Upper lobe of right lung (tissue), 1 donor: ENCODE measurements at regions not wholly inside any gene's neighbourhood (a gene's known extent, or its start where the extent isn't known, plus 50 kb on each side); places are given as distances from the start of the nearest gene placed in this dataset.

ENCODE experiments used
- ATAC-seq: fragments of 200-7000 bp; cut with Tn5 transposase; one replicate; pipeline ENCODE4 v1.9.1; 2020; ENCODE audit warnings: mild to moderate bottlenecking, moderate library complexity
- DNase-seq: peaks from one replicate; pipeline ENCODE4 v3.0.0-alpha.2; 2020
- H3K27ac ChIP-seq: fragments of 200-600 bp; one replicate; pipeline ENCODE4 v1.8.0; 2022
- H3K27me3 ChIP-seq: fragments of 200-600 bp; one replicate; pipeline ENCODE4 v1.8.0; 2022; ENCODE audit warnings: mild to moderate bottlenecking
- H3K36me3 ChIP-seq: fragments of 200-600 bp; one replicate; pipeline ENCODE4 v1.8.0; 2022
- H3K4me1 ChIP-seq: fragments of 200-600 bp; one replicate; pipeline ENCODE4 v1.8.0; 2022
- H3K4me3 ChIP-seq: fragments of 200-600 bp; one replicate; pipeline ENCODE4 v1.8.0; 2022; ENCODE audit warnings: mild to moderate bottlenecking
- H3K9me3 ChIP-seq: fragments of 200-600 bp; one replicate; pipeline ENCODE4 v1.8.0; 2022
- CTCF ChIP-seq: fragments of 200-600 bp; IDR thresholded peaks from one replicate; pipeline ENCODE4 v1.8.0; 2022; ENCODE audit warnings: antibody characterized with exemption
- intact Hi-C: fragments of 100-400 bp; cut with DNase I; formaldehyde crosslinking; loops from one replicate; pipeline ENCODE4 v1.11.0; 2022
- donor health status: DM: no; HTN: yes; CAD: no; lungs with severe emphysema.

GRCh38 chr10:55200020-55200419 is 399.0 kb upstream of the PCDH15 start:
- Histone ChIP-seq H3K27ac (no peak overlapping the region), H3K36me3 (no peaks in the 10 kb centered on the region), H3K27me3 (no peaks in the 10 kb centered on the region), H3K4me1 (no peaks in the 10 kb centered on the region), H3K4me3 (no peak overlapping the region), H3K9me3 (no peaks in the 10 kb centered on the region)
- intact Hi-C loops: no loop called here
- TF ChIP-seq CTCF: no peak
- no peak for DNase-seq
- ATAC-seq: no peak

DNA sequence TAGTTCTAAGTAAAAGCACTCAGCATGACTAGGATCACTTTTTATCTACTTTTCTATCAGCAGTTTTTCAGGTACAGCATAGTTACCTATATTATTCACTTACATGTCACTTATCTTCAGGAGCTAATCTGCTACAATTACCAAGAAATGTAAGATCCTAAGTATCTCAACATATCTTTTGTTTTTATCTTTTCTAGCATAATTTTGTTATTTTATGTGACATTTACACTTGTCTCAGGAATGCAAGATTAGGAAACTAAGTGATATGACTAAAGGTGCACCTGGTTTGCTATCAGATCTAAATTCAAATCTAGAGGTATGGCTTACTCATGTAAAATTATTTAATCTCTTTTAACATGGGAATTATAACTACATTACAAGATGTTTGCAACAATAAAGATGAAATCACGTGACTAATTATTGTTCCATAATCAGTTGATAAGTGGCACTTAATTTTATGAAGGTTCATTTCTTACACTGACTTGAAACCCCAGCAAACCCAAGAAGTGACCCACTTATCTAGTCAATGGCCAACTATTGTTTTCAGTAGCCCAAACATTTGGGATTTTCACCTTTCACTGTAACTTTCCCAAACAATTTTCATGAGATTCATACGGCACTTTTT is 390.3 kb upstream of the PCDH15 start:
- H3K36me3 ChIP-seq: no peaks in the 10 kb centered on the region
- DNase-seq (no peak), ATAC-seq (no peak)
- no peak for TF ChIP-seq CTCF
- no peaks in the 10 kb centered on the region for H3K9me3 ChIP-seq
- no peak overlapping the region for H3K4me3 ChIP-seq
- no peaks in the 10 kb centered on the region for H3K4me1 ChIP-seq
- no peak overlapping the region for H3K27ac ChIP-seq
- intact Hi-C loops: no loop called here
- H3K27me3 ChIP-seq: no peaks in the 10 kb centered on the region

DNA sequence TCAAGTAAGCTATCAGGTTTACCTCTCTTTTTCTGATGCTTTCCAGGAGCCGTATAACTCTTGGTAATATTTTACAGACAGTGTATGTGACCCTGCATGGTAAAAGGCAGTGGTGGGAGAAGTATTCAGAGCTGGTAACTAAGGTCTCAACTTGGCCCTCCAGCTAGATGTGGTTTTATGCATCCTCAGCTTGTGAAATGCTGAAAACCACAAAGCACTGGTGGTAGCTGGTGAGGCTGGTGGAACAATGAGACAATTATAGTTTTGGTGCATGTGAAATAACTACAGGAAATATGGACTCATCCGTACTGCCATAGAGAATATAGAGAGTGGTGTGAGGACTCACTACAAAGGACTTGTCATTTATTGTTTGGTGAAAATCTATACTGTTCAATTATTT is 383.0 kb upstream of the PCDH15 start:
- ATAC-seq: no peak
- Histone ChIP-seq H3K4me3 (no peak overlapping the region), H3K36me3 (no peaks in the 10 kb centered on the region), H3K27ac (no peak overlapping the region), H3K4me1 (no peaks in the 10 kb centered on the region), H3K27me3 (no peaks in the 10 kb centered on the region), H3K9me3 (no peaks in the 10 kb centered on the region)
- intact Hi-C loops: no loop called here
- TF ChIP-seq CTCF: no peak
- DNase-seq: no peak

DNA sequence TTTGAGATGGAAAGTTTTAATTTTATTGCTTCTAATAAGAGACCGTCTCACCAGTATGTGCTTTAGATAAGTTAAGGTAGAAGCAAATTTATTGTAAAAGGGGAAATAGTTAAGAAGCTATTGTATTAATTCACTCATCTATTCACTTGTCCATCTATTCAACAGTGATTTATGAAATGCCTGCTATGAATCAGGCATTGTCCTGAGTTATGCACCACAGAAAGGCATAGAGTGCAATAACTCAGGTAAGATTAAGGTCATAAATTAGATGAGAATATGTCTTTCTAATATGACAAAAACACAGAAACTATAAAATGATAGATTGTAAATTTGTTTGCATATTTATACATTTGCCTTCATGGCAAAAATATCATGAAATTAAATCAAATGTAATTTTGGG is 379.3 kb upstream of the PCDH15 start:
- DNase-seq: no peak
- intact Hi-C loops: no loop called here
- no peaks in the 10 kb centered on the region for H3K27me3 ChIP-seq
- no peak overlapping the region for H3K27ac ChIP-seq
- ATAC-seq: no peak
- no peaks in the 10 kb centered on the region for H3K9me3 ChIP-seq
- no peaks in the 10 kb centered on the region for H3K36me3 ChIP-seq
- TF ChIP-seq CTCF: no peak
- no peaks in the 10 kb centered on the region for H3K4me1 ChIP-seq
- H3K4me3 ChIP-seq: no peak overlapping the region

DNA sequence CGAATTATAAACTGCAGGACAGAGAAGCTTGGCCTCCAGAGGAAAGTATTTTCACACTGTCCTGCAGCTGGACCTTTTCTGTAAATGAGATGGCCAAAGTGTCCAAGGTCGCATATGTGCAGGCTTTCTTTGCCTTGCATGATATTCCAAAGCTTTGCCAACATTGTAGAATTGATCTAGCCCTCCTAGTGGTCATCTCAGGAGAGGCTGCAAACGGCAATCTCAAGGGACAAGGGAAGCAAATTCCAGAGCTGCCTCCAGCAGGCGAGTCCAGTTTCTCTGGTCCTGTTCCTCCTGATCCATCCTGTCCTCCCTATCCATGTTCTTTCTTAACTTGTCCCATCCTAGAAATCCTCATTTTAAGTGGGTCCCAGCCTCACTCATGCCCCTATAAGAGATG is 373.4 kb upstream of the PCDH15 start:
- TF ChIP-seq CTCF: no peak
- ATAC-seq (no peak), DNase-seq (no peak)
- Histone ChIP-seq H3K4me1 (no peaks in the 10 kb centered on the region), H3K36me3 (no peaks in the 10 kb centered on the region), H3K27ac (no peak overlapping the region), H3K4me3 (no peak overlapping the region), H3K27me3 (no peaks in the 10 kb centered on the region), H3K9me3 (no peaks in the 10 kb centered on the region)
- intact Hi-C loops: no loop called here

DNA sequence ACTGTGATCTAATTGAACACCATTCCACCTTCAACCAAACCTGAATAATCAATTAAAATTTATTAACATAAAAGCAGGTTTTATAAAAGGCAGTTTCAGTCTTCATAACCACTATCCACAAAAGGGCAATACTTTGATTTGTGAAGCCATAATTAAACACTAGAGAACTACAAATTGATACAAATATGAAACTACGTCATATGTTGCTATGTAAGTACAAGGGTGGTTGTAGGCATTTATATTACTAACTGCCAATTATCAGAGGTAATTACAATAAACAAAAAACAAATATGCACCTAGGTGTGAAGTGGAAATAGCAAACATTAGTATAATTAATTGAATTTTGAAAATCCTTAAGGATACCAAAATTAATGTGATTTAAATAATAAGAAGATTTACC is 368.5 kb upstream of the PCDH15 start:
- Histone ChIP-seq H3K4me3 (no peak overlapping the region), H3K4me1 (no peaks in the 10 kb centered on the region), H3K27ac (no peak overlapping the region), H3K27me3 (no peaks in the 10 kb centered on the region), H3K36me3 (no peaks in the 10 kb centered on the region), H3K9me3 (no peaks in the 10 kb centered on the region)
- intact Hi-C loops: no loop called here
- no peak for DNase-seq
- no peak for ATAC-seq
- no peak for TF ChIP-seq CTCF
